ENCODE measurements at regions not wholly inside any gene's neighbourhood (a gene's known extent, or its start where the extent isn't known, plus 50 kb on each side); places are given as distances from the start of the nearest gene placed in this dataset.

GRCh38 chr4:8939840-8940742 is 68.5 kb upstream of the HMX1 start:
- no peak for TF ChIP-seq POLR2A (IDR thresholded peaks at IDR 0.05)
- no peak for TF ChIP-seq POLR2AphosphoS5 (IDR thresholded peaks at IDR 0.05)
- TF ChIP-seq, protein P1, sequence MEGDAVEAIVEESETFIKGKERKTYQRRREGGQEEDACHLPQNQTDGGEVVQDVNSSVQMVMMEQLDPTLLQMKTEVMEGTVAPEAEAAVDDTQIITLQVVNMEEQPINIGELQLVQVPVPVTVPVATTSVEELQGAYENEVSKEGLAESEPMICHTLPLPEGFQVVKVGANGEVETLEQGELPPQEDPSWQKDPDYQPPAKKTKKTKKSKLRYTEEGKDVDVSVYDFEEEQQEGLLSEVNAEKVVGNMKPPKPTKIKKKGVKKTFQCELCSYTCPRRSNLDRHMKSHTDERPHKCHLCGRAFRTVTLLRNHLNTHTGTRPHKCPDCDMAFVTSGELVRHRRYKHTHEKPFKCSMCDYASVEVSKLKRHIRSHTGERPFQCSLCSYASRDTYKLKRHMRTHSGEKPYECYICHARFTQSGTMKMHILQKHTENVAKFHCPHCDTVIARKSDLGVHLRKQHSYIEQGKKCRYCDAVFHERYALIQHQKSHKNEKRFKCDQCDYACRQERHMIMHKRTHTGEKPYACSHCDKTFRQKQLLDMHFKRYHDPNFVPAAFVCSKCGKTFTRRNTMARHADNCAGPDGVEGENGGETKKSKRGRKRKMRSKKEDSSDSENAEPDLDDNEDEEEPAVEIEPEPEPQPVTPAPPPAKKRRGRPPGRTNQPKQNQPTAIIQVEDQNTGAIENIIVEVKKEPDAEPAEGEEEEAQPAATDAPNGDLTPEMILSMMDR (IDR thresholded peaks at IDR 0.05), result no peak

Data from transverse colon (tissue), 4 donors.